Cardiac muscle cell (in vitro differentiated cells and primary cell): ENCODE measurements at regions not wholly inside any gene's neighbourhood (a gene's known extent, or its start where the extent isn't known, plus 50 kb on each side); places are given as distances from the start of the nearest gene placed in this dataset.

Experiments
- DNase-seq, 2 donors: peaks; one replicate each; pipeline versions ENCODE4 v3.0.0 to v3.0.0-alpha.2; 2010 to 2017; ENCODE audit warnings: low read depth in 1 of 2, low spot score in 1 of 2
- H3K27ac ChIP-seq: fragments of 200-600 bp; sonication (generic); 2 replicates; pipeline ENCODE4 v1.5.1; 2016
- H3K27me3 ChIP-seq: fragments of 200-600 bp; sonication (generic); 2 replicates; pipeline ENCODE4 v1.6.0; 2016; ENCODE audit warnings: control low read depth
- H3K36me3 ChIP-seq: fragments of 200-600 bp; sonication (generic); 2 replicates; pipeline ENCODE4 v1.5.1; 2016; ENCODE audit warnings: control low read depth
- H3K4me1 ChIP-seq: fragments of 200-600 bp; sonication (generic); 2 replicates; pipeline ENCODE4 v1.8.1; 2017; ENCODE audit warnings: low read depth, mild to moderate bottlenecking, mixed run types
- H3K4me3 ChIP-seq: fragments of 200-600 bp; sonication (generic); 2 replicates; pipeline ENCODE4 v1.5.1; 2016; ENCODE audit warnings: mild to moderate bottlenecking
- H3K9me3 ChIP-seq: fragments of 200-600 bp; sonication (generic); 2 replicates; pipeline ENCODE4 v1.5.1; 2017; ENCODE audit warnings: low read depth, mild to moderate bottlenecking, control low read depth
- CTCF ChIP-seq: IDR thresholded peaks from 2 replicates; pipeline ENCODE4 v1.5.1; 2012; ENCODE audit warnings: low read depth, mild to moderate bottlenecking, low read length

DNA sequence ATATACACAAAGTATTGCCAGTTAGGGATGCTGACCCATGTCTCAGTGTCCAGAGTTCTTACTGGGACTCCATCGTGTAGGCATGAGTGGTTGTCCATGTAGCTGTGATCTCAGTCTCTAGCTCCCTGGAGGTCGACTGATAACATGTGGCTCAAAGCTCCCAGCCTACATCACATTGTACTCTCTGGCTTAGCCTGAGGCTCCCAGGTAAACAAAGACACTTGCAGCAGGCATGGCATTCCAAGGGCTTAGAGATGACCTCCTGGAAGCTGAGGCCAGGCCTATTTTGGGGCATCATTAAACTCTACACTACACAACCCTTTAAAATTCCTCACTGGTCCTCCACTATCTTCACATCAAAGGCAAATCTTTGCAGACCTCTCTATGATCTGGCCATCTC is 100.8 kb upstream of the DOCK1 start:
- no peak for DNase-seq
- no peaks in the 10 kb centered on the region for H3K27me3 ChIP-seq
- TF ChIP-seq CTCF: no peak
- H3K27ac ChIP-seq: no peak overlapping the region
- H3K4me1 ChIP-seq: no peaks in the 10 kb centered on the region
- H3K9me3 ChIP-seq: no peaks in the 10 kb centered on the region
- H3K36me3 ChIP-seq: no peaks in the 10 kb centered on the region
- no peak overlapping the region for H3K4me3 ChIP-seq

GRCh38 chr10:126806498-126806897 is 98.7 kb upstream of the DOCK1 start:
- no peak overlapping the region for H3K27ac ChIP-seq
- H3K4me3 ChIP-seq: no peak overlapping the region
- no peaks in the 10 kb centered on the region for H3K27me3 ChIP-seq
- no peaks in the 10 kb centered on the region for H3K9me3 ChIP-seq
- TF ChIP-seq CTCF: no peak
- H3K36me3 ChIP-seq: no peaks in the 10 kb centered on the region
- no peak for DNase-seq
- no peaks in the 10 kb centered on the region for H3K4me1 ChIP-seq

GRCh38 chr10:126806991-126807702 is 98.1 kb upstream of the DOCK1 start:
- Histone ChIP-seq H3K4me3 (no peak overlapping the region), H3K27ac (no peak overlapping the region), H3K9me3 (no peaks in the 10 kb centered on the region), H3K36me3 (no peaks in the 10 kb centered on the region), H3K27me3 (no peaks in the 10 kb centered on the region), H3K4me1 (no peaks in the 10 kb centered on the region)
- TF ChIP-seq CTCF: no peak
- no peak for DNase-seq

- no peak for TF ChIP-seq CTCF
- H3K27ac ChIP-seq: no peak overlapping the region
Observed at GRCh38 chr10:126808103-126808502, 97.1 kb upstream of the DOCK1 start.

GRCh38 chr10:126813432-126813831 is 91.8 kb upstream of the DOCK1 start:
- no peak for DNase-seq
- no peak overlapping the region for H3K27ac ChIP-seq
- no peak for TF ChIP-seq CTCF
- H3K9me3 ChIP-seq: no peaks in the 10 kb centered on the region
- H3K27me3 ChIP-seq: no peaks in the 10 kb centered on the region
- H3K36me3 ChIP-seq: no peaks in the 10 kb centered on the region
- no peaks in the 10 kb centered on the region for H3K4me1 ChIP-seq
- H3K4me3 ChIP-seq: no peak overlapping the region

More at GRCh38 chr10:126808103-126808502, 97.1 kb upstream of the DOCK1 start:
- Histone ChIP-seq H3K4me1 (no peaks in the 10 kb centered on the region), H3K36me3 (no peaks in the 10 kb centered on the region), H3K9me3 (no peaks in the 10 kb centered on the region), H3K27me3 (no peaks in the 10 kb centered on the region), H3K4me3 (no peak overlapping the region)
- DNase-seq: no peak

DNA sequence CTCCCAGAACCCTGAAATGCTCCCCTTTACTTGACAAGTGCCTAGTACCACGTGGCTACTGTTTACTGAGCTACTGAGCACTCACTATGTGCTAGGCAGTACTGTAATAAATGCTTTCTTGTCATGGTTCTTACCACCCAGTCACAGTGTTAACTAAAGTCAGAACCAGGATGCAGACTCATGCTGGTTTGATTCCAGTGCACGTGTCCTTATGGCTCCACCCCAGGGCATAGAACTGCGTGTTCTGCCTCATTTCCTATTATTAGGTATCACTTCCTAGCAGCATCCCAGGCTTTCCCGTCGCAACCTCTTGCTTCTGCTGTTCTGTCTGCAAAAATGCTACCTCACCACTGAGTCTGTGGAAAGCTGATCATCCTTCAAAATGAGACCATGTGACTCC is 71.7 kb upstream of the DOCK1 start:
- Histone ChIP-seq H3K9me3 (no peaks in the 10 kb centered on the region), H3K36me3 (no peaks in the 10 kb centered on the region), H3K4me1 (no peaks in the 10 kb centered on the region), H3K27ac (no peak overlapping the region), H3K4me3 (no peak overlapping the region), H3K27me3 (no peaks in the 10 kb centered on the region)
- DNase-seq: no peak
- TF ChIP-seq CTCF: no peak
